AG09319 (cell line): ENCODE measurements at regions not wholly inside any gene's neighbourhood (a gene's known extent, or its start where the extent isn't known, plus 50 kb on each side); places are given as distances from the start of the nearest gene placed in this dataset.
"Not testable (repeated sequence)": the region's sequence is repeated elsewhere in the genome, so short reads cannot be mapped to it uniquely, and the experiment has no call there.

Experiments used
- DNase-seq: peaks from one replicate; pipeline ENCODE4 v3.0.0-alpha.2; 2010; ENCODE audit warnings: low read depth; ENCODE audit errors: extremely low read depth
- TF ChIP-seq, protein P1 (sequence below): IDR thresholded peaks from 2 replicates; pipeline ENCODE4 v1.5.1; 2011; ENCODE audit warnings: low read depth, mild to moderate bottlenecking, inconsistent platforms, low read length, moderate library complexity

- no peak for DNase-seq
- TF ChIP-seq, protein P1, sequence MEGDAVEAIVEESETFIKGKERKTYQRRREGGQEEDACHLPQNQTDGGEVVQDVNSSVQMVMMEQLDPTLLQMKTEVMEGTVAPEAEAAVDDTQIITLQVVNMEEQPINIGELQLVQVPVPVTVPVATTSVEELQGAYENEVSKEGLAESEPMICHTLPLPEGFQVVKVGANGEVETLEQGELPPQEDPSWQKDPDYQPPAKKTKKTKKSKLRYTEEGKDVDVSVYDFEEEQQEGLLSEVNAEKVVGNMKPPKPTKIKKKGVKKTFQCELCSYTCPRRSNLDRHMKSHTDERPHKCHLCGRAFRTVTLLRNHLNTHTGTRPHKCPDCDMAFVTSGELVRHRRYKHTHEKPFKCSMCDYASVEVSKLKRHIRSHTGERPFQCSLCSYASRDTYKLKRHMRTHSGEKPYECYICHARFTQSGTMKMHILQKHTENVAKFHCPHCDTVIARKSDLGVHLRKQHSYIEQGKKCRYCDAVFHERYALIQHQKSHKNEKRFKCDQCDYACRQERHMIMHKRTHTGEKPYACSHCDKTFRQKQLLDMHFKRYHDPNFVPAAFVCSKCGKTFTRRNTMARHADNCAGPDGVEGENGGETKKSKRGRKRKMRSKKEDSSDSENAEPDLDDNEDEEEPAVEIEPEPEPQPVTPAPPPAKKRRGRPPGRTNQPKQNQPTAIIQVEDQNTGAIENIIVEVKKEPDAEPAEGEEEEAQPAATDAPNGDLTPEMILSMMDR: no peak
Observed at GRCh38 chr12:97711392-97711791, 248.8 kb downstream of the RMST start.

GRCh38 chr12:97713270-97713669 lies 250.7 kb downstream of the RMST start:
- DNase-seq: no peak
- TF ChIP-seq, protein P1: no peak

DNA sequence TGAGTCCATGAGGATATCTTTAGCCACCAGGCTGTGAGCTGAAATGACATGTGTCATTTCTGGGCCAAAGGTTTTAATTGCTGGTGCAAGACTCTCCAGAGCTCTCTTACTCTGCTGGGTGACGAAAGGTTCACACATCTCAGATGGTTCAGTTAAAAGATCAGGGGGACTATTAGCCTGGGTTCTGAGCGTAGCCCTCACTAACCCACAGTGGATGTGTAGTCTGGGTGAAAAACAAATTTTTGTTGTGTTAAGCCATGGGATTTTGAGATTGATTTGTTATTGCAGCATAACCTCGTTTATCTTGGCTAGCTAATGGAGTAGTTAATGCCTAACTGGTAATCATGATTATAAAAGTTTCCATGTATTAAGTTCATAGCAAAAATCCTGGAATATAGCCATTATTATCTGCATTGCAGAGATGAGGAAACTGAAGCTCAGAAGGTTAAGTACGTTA lies 251.5 kb downstream of the RMST start:
- TF ChIP-seq, protein P1: no peak

DNA sequence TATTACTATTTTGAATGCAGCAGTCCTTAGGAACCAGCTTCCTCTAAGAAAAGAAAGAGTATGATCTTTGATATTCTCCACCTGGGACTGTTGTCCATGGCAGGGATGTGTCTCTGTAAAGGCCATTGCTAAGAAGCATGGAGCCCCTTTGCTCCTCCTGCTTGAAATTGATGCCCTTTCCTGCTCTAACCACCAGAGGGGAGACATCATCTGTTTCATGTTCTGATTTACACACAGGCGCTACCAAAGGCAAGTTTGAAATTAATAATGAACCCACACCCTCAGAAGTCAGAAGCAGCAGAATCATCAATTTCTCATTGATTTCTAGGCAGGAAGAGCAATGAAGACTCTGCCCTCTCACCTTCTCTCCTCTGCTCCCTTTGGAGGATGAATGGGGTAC lies 253.8 kb downstream of the RMST start:
- TF ChIP-seq, protein P1: no peak
- DNase-seq: no peak

More for the DNA sequence above, 251.5 kb downstream of the RMST start:
- DNase-seq: no peak

DNA sequence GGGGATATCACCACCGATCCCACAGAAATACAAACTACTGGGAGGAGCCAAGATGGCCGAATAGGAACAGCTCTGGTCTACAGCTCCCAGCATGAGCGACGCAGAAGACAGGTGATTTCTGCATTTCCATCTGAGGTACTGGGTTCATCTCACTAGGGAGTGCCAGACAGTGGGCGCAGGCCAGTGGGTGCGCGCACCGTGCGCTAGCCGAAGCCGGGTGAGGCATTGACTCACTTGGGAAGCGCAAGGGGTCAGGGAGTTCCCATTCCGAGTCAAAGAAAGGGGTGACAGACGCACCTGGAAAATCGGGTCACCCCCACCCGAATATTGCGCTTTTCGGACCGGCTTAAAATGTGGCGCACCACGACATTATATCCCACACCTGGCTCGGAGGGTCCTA lies 261.2 kb downstream of the RMST start:
- not testable (repeated sequence) for DNase-seq

DNA sequence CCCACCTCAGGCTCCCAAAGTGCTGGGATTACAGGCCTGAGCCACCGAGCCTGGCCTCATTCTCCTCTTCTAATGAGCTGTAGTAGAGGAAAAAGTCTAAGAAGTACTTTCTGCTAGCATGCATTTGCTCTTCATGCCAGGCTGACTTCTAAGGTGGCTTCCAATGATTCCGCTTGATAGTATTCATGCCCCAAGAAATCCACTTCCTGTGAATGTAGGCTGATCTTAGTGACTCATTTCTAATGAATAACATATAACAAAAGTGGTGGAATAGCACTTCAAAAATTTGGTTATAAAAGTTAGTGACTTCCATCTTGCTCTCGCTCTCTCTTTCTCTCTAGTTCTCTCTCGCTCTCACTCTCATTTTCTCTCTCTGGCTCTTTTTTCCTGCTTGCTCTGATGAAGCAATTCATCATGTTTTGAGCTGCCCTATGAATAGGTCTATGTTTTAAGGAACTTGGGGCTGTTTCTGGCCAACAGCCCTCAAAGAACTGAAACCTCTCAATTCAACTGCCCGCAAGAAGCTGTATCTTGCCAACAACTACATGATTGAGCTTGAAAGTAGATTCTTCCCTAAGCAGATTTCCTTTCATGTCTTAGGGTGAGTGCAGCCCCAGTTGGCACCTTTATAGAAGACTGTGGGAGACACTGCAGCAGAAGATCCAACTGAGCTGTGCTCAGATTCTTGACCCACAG lies 282.9 kb downstream of the RMST start:
- TF ChIP-seq, protein P1: no peak
- DNase-seq: no peak

- no peak for DNase-seq
- TF ChIP-seq, protein P1: no peak
Observed at GRCh38 chr12:97748298-97748697, 285.7 kb downstream of the RMST start.

GRCh38 chr12:97751704-97752103 lies 289.1 kb downstream of the RMST start:
- DNase-seq: no peak
- TF ChIP-seq, protein P1: no peak
